ENCODE measurements at regions not wholly inside any gene's neighbourhood (a gene's known extent, or its start where the extent isn't known, plus 50 kb on each side); places are given as distances from the start of the nearest gene placed in this dataset.
"Not testable (repeated sequence)": the region's sequence is repeated elsewhere in the genome, so short reads cannot be mapped to it uniquely, and the experiment has no call there.

DNA sequence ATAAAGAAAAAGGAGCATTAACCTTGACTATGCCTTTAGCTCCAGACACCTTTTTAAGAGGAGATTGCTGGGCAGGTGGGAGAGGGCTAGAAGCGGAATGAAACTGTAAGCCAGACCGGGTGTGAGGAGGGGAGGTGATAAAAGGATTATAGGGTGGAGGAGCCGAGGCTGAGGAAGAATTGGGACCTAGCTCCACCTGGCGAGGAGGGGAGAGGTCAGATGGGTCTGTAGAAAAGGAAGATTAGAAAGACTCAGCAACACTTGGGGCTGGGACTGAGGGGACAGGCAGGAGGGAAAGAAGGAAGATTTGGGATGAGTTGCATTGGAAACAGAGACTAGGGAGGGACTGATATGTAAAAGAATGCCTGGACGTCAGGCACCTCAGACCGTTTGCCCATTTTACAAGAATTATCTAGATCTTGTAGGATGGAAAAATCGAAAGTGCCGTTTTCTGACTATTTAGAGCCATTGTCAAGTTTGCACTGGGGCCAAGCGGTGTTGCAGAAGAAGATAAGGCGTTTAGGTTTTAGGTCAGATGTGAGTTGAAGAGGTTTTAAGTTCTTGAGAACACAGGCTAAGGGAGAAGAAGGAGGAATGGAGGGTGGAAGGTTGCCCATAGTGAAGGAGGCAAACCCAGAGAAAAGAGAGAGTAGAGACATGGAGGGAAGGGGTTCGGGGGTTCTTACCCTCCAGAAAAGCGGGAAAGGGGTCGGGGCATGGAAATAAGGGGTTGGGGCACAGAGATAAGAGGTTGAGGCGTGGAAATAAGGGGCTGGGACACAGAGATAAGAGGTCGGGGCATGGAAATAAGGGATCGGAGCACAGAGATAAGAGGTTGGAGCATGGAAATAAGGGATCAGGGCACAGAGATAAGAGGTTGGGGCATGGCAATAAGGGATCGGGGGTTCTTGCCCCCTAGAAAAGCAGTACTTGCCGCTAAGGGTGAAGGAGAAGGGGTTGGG, 164.5 kb upstream of the JADE1 start:
- H3K4me3 ChIP-seq (ENCODE audit: low read depth, low read length); H3K27me3 ChIP-seq (ENCODE audit: control insufficient read depth, insufficient read depth, low read length); DNase-seq (ENCODE audit: low read depth, low spot score); CTCF ChIA-PET; H3K27ac ChIP-seq (ENCODE audit: low read depth, low read length); H3K9me3 ChIP-seq (ENCODE audit: control insufficient read depth, insufficient read depth, low read length); POLR2A ChIA-PET: not testable (repeated sequence)

DNA sequence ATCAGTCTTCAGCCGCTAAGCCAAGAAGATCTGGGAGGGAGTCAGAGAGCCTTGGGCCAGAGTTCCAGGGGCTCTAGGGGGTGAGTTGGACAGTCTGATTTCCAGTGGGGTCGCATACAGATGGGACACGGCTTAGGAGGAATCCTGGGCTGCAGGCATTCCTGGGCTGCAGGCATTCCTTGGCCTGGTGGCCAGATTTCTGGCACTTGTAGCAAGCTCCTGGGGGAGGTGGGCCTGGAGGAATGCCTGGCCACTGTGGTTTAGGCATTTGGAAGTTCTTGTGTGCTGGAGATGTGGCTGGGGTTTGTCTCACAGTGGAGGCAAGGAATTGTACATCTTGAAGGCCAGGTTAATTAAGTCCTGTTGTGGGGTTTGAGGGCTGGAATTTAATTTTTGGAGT, 165.4 kb upstream of the JADE1 start:
- H3K4me3 ChIP-seq (ENCODE audit: low read depth, low read length); H3K27me3 ChIP-seq (ENCODE audit: control insufficient read depth, insufficient read depth, low read length); POLR2A ChIA-PET; H3K27ac ChIP-seq (ENCODE audit: low read depth, low read length); CTCF ChIA-PET; DNase-seq (ENCODE audit: low read depth, low spot score); H3K9me3 ChIP-seq (ENCODE audit: control insufficient read depth, insufficient read depth, low read length): not testable (repeated sequence)

DNA sequence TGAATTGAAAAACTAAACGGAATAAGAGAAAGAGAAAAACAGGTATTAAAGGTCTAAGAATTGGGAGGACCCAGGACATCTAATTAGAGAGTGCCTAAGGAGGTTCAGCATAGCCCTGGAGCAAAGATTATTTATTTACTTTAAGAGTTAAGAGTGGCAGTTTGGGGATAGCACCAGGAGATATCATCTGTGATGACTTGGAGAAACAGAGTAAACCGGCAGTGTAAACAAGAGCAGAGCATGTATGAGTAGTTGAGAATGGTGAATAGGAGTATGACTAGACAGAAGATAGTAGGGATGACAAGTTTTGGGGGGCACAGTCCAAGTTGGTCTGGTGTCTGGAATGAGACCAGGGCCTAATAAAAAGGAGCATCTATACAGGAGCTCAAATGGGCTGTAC, 167.9 kb upstream of the JADE1 start:
- H3K27ac ChIP-seq (ENCODE audit: low read depth, low read length); DNase-seq (ENCODE audit: low read depth, low spot score); H3K27me3 ChIP-seq (ENCODE audit: control insufficient read depth, insufficient read depth, low read length); H3K4me3 ChIP-seq (ENCODE audit: low read depth, low read length); CTCF ChIA-PET; H3K9me3 ChIP-seq (ENCODE audit: control insufficient read depth, insufficient read depth, low read length); POLR2A ChIA-PET: not testable (repeated sequence)

DNA sequence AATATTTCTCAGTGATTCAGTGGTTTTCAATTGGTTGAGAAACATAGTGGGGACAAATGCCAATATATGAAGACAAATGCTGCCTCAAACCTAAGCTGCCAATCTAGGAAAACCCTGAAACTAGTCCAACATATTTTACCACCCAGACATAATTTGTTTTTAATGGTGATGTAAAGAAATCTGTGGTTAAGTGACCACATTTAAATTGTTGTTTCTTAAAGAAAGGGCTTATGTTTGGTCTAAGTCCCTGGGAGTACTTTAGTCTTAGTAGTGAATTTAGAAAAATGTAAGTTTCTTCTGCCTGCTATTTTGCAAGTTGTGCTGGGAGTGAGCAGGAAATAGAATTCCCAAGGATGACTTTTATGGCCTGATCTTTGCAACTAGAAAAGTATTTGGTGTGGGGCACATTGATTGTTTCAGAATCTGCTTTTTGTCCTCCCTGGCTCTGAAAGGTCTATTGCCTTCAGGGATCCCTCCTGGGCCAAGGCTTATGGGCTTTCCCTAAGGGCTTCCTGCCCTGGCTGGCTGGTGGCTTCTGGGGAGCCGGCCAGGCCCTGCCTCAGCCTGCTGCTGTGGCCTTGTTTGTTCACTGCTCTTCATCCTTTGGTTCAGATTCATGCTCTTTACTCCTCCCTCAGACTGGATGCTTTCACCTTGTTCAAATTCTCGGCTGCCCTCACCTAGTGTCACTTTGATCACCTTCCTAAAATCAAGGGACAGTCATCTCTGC, 169.8 kb upstream of the JADE1 start:
- CTCF ChIA-PET: no interaction called here
- Histone ChIP-seq H3K4me3 (ENCODE audit: low read depth, low read length) (no peak overlapping the region), H3K27me3 (ENCODE audit: control insufficient read depth, insufficient read depth, low read length) (no peaks in the 10 kb centered on the region), H3K27ac (ENCODE audit: low read depth, low read length) (no peak overlapping the region), H3K9me3 (ENCODE audit: control insufficient read depth, insufficient read depth, low read length) (no peaks in the 10 kb centered on the region; the same call in 1 of the 2 replicates)
- TF ChIP-seq, protein P1, sequence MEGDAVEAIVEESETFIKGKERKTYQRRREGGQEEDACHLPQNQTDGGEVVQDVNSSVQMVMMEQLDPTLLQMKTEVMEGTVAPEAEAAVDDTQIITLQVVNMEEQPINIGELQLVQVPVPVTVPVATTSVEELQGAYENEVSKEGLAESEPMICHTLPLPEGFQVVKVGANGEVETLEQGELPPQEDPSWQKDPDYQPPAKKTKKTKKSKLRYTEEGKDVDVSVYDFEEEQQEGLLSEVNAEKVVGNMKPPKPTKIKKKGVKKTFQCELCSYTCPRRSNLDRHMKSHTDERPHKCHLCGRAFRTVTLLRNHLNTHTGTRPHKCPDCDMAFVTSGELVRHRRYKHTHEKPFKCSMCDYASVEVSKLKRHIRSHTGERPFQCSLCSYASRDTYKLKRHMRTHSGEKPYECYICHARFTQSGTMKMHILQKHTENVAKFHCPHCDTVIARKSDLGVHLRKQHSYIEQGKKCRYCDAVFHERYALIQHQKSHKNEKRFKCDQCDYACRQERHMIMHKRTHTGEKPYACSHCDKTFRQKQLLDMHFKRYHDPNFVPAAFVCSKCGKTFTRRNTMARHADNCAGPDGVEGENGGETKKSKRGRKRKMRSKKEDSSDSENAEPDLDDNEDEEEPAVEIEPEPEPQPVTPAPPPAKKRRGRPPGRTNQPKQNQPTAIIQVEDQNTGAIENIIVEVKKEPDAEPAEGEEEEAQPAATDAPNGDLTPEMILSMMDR (IDR thresholded peaks at IDR 0.05; ENCODE audit: low read depth, low read length): no peak
- POLR2A ChIA-PET: no interaction called here
- DNase-seq (ENCODE audit: low read depth, low spot score): no peak

DNA sequence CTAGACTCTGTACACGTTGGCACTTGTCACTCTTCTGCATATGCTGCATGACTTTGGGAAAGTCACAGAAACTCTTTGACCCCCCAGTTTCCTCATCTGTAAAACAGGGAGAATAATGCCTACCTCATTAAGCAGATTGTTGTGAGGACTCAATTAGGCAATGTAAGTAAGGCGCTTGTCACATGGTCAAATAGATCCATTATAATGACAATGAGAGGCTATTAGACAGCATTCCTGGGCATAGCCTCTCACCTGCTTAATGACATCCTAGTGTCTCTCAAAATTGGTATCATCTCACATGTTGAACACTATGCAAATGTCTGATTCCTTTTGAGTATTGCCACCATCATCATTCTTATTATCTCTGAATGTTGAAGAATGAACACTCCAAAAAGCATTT, 172.6 kb upstream of the JADE1 start:
- H3K27me3 ChIP-seq (ENCODE audit: control insufficient read depth, insufficient read depth, low read length): no peaks in the 10 kb centered on the region
- no peak for DNase-seq (ENCODE audit: low read depth, low spot score)
- H3K27ac ChIP-seq (ENCODE audit: low read depth, low read length): no peak overlapping the region
- CTCF ChIA-PET: no interaction called here
- no peaks in the 10 kb centered on the region; the same call in 1 of the 2 replicates for H3K9me3 ChIP-seq (ENCODE audit: control insufficient read depth, insufficient read depth, low read length)
- POLR2A ChIA-PET: interaction anchor here (0.6 kb wide), 1 partner anchor 235 kb away, joined by 3 read pairs; no protein-coding TSS in a partner anchor
- H3K4me3 ChIP-seq (ENCODE audit: low read depth, low read length): no peak overlapping the region
- TF ChIP-seq, protein P1 (IDR thresholded peaks at IDR 0.05; ENCODE audit: low read depth, low read length): no peak

DNA sequence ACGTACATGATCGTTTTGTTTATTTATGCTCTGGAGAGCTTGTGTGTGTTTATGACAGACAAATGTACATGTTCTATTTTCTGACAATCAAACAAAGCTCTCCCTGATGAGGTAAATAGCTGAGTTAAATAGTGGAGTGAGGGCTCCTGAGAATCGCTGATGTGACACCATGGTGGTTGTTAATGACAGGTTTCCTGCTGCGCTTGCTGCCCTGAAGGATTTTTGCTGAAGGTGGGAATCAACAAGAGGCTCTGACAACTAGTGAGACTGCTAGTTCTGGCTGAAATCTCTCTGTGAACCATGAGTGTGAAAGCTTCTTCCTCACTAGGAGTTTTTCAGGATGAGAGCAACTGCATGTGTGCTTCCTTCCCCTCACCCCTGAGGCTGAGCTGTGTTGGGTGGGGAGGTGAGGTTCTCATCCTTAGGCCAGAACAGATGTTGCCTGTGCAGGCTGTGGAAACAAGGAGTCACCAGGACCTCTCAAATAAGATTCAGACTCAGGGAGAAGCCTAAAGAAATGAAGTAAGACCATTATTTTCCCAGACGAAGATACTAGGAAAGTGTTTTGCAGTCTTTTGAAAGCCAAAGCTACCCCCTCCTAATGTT, 173.4 kb upstream of the JADE1 start:
- CTCF ChIA-PET: no interaction called here
- no peaks in the 10 kb centered on the region; the same call in 1 of the 2 replicates for H3K9me3 ChIP-seq (ENCODE audit: control insufficient read depth, insufficient read depth, low read length)
- no peak overlapping the region for H3K27ac ChIP-seq (ENCODE audit: low read depth, low read length)
- no peak overlapping the region for H3K4me3 ChIP-seq (ENCODE audit: low read depth, low read length)
- no peak for DNase-seq (ENCODE audit: low read depth, low spot score)
- H3K27me3 ChIP-seq (ENCODE audit: control insufficient read depth, insufficient read depth, low read length): no peaks in the 10 kb centered on the region
- TF ChIP-seq, protein P1 (IDR thresholded peaks at IDR 0.05; ENCODE audit: low read depth, low read length): no peak
- POLR2A ChIA-PET: no interaction called here

All from AG04450 (cell line).